ENCODE measurements at regions not wholly inside any gene's neighbourhood (a gene's known extent, or its start where the extent isn't known, plus 50 kb on each side); places are given as distances from the start of the nearest gene placed in this dataset.

GRCh38 chr7:85480666-85481065 lies 293.8 kb upstream of the SEMA3D start:
- Histone ChIP-seq H2AFZ (ENCODE audit: low read depth, low read length) (no peak overlapping the region), H3K9me3 (replicated peaks; ENCODE audit: control insufficient read depth, insufficient read depth, low read depth, low read length) (no peaks in the 10 kb centered on the region), H3K79me2 (ENCODE audit: control insufficient read depth, insufficient read depth, low read length) (no peaks in the 10 kb centered on the region), H3K4me2 (ENCODE audit: insufficient read depth, low read length) (no peak overlapping the region), H3K9ac (ENCODE audit: insufficient read depth in 1 of 2, low read depth in 2 of 2, low read length in 2 of 2) (no peak overlapping the region), H3K27me3 (ENCODE audit: control insufficient read depth in 2 of 2, insufficient read depth in 2 of 2, low read length in 2 of 2) (no peaks in the 10 kb centered on the region), H4K20me1 (replicated peaks; ENCODE audit: control insufficient read depth, insufficient read depth, low read length) (no peaks in the 10 kb centered on the region), H3K4me1 (replicated peaks in 1 of 2; ENCODE audit: control insufficient read depth in 2 of 2, insufficient read depth in 2 of 2, low read length in 2 of 2) (no peaks in the 10 kb centered on the region), H3K4me3 (no peak overlapping the region), H3K27ac (ENCODE audit: extremely low read depth, low read depth, low read length) (no peak overlapping the region), H3K9me1 (ENCODE audit: control insufficient read depth, insufficient read depth, low read length) (no peaks in the 10 kb centered on the region), H3K36me3 (ENCODE audit: control insufficient read depth, insufficient read depth, low read length) (no peaks in the 10 kb centered on the region)
- ChIA-PET CTCF (ENCODE audit: low intra/inter-chr PET ratio) (no interaction called here), POLR2A (no interaction called here)
- in situ Hi-C loops (cut with MboI) = no loop called here
- ATAC-seq (no peak), DNase-seq (ENCODE audit: extremely low read depth in 1 of 4, low spot score in 3 of 4) (no peak), FAIRE-seq (no peak)
- TF ChIP-seq TRIM25 (IDR thresholded peaks at IDR 0.05; ENCODE audit: borderline replicate concordance) (no peak), SREBF1 (IDR thresholded peaks at IDR 0.05; ENCODE audit: borderline replicate concordance, low read depth, low read length) (no peak), DNMT1 (IDR thresholded peaks at IDR 0.05) (no peak), KAT8 (IDR thresholded peaks at IDR 0.05; ENCODE audit: low read depth) (no peak), ZNF124 (CRISPR knock-in tag; IDR thresholded peaks at IDR 0.05) (no peak), ATF3 (IDR thresholded peaks at IDR 0.05) (no peak), ATF3 (CRISPR knock-in tag; conservative IDR thresholded peaks at IDR 0.05) (no peak), ELF4 (CRISPR knock-in tag; IDR thresholded peaks at IDR 0.05) (no peak), HDGF (IDR thresholded peaks at IDR 0.05) (no peak), RBM25 (IDR thresholded peaks at IDR 0.05; ENCODE audit: low read depth, low read length, severe bottlenecking) (no peak), TRIM28 (IDR thresholded peaks at IDR 0.05) (no peak), MAFF (IDR thresholded peaks at IDR 0.05; ENCODE audit: low read length) (0 out of 2 replicates have a peak, but pooled peaks have one; percentile 25), C11orf30 (IDR thresholded peaks at IDR 0.05; ENCODE audit: low read depth) (0 out of 2 replicates have a peak, but pooled peaks have one; percentile 5), SMC3 (conservative IDR thresholded peaks at IDR 0.05; ENCODE audit: insufficient read depth, low read depth, low read length) (no peak), CCAR2 (IDR thresholded peaks at IDR 0.05; ENCODE audit: low read depth, low read length) (no peak), ZNF253 (CRISPR knock-in tag; conservative IDR thresholded peaks at IDR 0.05) (no peak)
- BruUV-seq (replicated peaks) = no TSS peak
- intact Hi-C loops (cut with micrococcal nuclease) = no loop called here
- WGBS (ENCODE audit: insufficient coverage, low coverage, missing lambda C conversion rate) = 0% methylated on average over 1 of the region's 1 CpG

Data from K562 (cell line).